PFSK-1 (cell line): ENCODE measurements at regions not wholly inside any gene's neighbourhood (a gene's known extent, or its start where the extent isn't known, plus 50 kb on each side); places are given as distances from the start of the nearest gene placed in this dataset.

Source experiments
- POLR2AphosphoS5 ChIP-seq: IDR thresholded peaks from 2 replicates; pipeline ENCODE4 v1.6.1; 2012; ENCODE audit warnings: low read depth, mild to moderate bottlenecking, control low read depth, low read length, moderate library complexity
- TF ChIP-seq, protein P1 (sequence below), 2 experiments: IDR thresholded peaks; 2 replicates each; pipeline versions ENCODE4 v1.6.1 to v1.8.0; 2011 to 2012; ENCODE audit warnings: low read depth in 2 of 2, low read length in 2 of 2, control low read depth in 1 of 2, inconsistent platforms in 1 of 2, mild to moderate bottlenecking in 1 of 2, moderate library complexity in 1 of 2; ENCODE audit not compliant: insufficient read depth in 1 of 2

GRCh38 chr5:110195288-110195687 lies 505.6 kb downstream of the MAN2A1 start:
- no peak for TF ChIP-seq POLR2AphosphoS5
- TF ChIP-seq, protein P1, sequence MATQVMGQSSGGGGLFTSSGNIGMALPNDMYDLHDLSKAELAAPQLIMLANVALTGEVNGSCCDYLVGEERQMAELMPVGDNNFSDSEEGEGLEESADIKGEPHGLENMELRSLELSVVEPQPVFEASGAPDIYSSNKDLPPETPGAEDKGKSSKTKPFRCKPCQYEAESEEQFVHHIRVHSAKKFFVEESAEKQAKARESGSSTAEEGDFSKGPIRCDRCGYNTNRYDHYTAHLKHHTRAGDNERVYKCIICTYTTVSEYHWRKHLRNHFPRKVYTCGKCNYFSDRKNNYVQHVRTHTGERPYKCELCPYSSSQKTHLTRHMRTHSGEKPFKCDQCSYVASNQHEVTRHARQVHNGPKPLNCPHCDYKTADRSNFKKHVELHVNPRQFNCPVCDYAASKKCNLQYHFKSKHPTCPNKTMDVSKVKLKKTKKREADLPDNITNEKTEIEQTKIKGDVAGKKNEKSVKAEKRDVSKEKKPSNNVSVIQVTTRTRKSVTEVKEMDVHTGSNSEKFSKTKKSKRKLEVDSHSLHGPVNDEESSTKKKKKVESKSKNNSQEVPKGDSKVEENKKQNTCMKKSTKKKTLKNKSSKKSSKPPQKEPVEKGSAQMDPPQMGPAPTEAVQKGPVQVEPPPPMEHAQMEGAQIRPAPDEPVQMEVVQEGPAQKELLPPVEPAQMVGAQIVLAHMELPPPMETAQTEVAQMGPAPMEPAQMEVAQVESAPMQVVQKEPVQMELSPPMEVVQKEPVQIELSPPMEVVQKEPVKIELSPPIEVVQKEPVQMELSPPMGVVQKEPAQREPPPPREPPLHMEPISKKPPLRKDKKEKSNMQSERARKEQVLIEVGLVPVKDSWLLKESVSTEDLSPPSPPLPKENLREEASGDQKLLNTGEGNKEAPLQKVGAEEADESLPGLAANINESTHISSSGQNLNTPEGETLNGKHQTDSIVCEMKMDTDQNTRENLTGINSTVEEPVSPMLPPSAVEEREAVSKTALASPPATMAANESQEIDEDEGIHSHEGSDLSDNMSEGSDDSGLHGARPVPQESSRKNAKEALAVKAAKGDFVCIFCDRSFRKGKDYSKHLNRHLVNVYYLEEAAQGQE (IDR thresholded peaks at IDR 0.05; ENCODE audit: insufficient read depth in 1 of 2, low read depth in 2 of 2, low read length in 2 of 2), result no peak
